GM12865 (cell line): ENCODE measurements at regions not wholly inside any gene's neighbourhood (a gene's known extent, or its start where the extent isn't known, plus 50 kb on each side); places are given as distances from the start of the nearest gene placed in this dataset.

Experiments
- DNase-seq: peaks from one replicate; pipeline ENCODE4 v3.0.0; 2010; ENCODE audit warnings: low read depth
- H3K4me3 ChIP-seq: 2 replicates; pipeline ENCODE4 v1.5.1; 2011; ENCODE audit warnings: mild to moderate bottlenecking, low read depth, low read length, control low read depth
- TF ChIP-seq, protein P1 (sequence below): IDR thresholded peaks from 2 replicates; pipeline ENCODE4 v1.5.1; 2011; ENCODE audit warnings: low read length, control low read depth, low read depth, inconsistent platforms; ENCODE audit not compliant: insufficient read depth; ENCODE audit errors: missing control alignments

DNA sequence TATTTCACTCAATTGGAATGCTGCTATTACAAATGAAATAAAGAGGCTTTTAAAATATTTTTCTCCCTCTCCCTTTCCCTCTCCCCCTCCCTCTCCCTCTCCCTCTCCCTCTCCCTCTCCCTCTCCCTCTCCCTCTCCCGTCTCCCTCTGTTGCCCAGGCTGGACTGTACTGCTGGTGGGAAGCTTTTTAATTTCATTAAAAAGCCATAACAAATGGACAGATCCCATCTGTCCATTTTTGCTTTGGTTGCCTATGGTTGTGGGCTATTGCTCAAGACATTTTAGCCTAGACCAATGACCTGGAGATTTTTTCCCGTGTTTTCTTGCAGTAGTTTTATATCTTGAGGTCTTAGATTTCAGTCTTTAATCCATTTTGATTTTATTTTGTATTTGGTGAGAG, 107.2 kb upstream of the LRRC3B start:
- no peak for DNase-seq
- TF ChIP-seq, protein P1, sequence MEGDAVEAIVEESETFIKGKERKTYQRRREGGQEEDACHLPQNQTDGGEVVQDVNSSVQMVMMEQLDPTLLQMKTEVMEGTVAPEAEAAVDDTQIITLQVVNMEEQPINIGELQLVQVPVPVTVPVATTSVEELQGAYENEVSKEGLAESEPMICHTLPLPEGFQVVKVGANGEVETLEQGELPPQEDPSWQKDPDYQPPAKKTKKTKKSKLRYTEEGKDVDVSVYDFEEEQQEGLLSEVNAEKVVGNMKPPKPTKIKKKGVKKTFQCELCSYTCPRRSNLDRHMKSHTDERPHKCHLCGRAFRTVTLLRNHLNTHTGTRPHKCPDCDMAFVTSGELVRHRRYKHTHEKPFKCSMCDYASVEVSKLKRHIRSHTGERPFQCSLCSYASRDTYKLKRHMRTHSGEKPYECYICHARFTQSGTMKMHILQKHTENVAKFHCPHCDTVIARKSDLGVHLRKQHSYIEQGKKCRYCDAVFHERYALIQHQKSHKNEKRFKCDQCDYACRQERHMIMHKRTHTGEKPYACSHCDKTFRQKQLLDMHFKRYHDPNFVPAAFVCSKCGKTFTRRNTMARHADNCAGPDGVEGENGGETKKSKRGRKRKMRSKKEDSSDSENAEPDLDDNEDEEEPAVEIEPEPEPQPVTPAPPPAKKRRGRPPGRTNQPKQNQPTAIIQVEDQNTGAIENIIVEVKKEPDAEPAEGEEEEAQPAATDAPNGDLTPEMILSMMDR = no peak
- H3K4me3 ChIP-seq = no peak overlapping the region

DNA sequence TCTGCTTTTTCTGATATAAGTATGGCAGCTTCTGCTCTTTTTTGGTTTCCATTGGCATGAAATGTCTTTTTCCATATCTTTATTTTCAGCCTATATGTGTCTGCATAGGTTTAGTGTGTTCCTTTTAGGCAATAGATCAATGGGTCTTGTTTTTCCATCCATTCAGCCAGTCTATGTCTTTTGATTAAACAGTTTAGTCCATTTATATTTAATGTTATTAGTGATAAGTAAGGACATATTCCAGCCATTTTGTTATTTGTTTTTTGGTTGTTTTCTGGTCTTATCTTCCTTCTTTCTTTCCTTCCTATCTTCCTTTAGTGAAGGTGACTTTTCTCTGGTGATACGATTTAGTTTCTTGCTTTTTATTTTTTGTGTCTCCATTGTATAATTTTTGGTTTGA, 101.3 kb upstream of the LRRC3B start:
- no peak overlapping the region for H3K4me3 ChIP-seq
- TF ChIP-seq, protein P1 = no peak
- no peak for DNase-seq

DNA sequence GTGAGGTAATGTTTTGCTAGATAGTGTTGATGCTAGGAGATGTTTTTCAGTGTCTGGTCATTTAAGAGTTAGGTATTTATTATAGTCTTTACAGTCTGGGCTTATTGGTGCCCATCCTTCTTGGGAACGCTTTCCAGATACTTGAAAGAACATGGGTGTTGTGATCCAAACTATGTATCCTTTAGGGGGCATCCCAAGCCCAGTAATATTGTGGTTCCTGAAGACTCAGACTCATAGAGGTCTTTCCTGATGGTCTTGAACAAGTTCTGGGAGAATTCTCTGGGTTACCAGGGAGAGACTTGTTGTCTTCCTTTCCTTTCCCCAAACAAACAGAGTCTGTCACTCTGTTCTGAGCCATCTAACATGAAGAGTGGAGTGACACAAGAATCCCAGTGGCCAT, 99.7 kb upstream of the LRRC3B start:
- DNase-seq = no peak
- TF ChIP-seq, protein P1 = no peak
- H3K4me3 ChIP-seq = no peak overlapping the region

DNA sequence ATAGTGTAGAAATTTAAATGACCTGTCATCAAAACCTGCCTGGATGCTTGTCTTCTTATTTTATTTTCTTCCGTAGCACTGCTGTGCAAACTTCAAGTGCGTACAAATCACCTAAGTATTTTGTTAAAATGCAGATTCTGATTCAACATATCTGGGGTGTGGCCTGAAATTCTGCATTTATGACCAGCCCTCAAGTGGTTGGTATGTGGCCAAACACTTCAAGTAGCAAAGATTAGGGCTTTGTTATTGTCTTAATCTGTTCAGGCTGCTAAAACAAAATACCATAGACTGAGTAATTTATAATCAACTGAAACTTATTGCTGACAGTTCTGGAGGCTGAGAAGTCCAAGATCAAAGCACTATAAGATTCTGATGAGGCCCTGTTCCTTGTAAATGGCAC, 97.6 kb upstream of the LRRC3B start:
- no peak for DNase-seq
- TF ChIP-seq, protein P1 = no peak
- H3K4me3 ChIP-seq = no peak overlapping the region

DNA sequence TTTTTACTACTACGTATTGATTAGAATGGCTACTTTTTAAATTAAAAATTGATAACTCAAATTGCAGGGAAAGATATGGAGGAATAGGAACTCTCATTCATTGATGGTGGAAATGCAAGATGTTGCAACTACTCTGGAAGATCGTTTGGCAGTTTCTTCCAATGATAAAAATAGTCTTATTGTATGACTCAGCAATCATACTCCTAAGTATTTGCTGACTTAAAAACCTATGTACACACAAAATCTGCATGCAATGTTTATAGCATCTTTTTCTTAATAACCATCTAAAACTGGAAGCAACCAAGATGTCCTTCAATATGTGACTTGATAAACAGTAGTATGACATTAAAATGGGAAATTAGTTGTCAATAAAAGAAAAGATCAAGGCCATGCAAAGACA, 87.4 kb upstream of the LRRC3B start:
- TF ChIP-seq, protein P1 = no peak
- no peak overlapping the region for H3K4me3 ChIP-seq
- DNase-seq = no peak

DNA sequence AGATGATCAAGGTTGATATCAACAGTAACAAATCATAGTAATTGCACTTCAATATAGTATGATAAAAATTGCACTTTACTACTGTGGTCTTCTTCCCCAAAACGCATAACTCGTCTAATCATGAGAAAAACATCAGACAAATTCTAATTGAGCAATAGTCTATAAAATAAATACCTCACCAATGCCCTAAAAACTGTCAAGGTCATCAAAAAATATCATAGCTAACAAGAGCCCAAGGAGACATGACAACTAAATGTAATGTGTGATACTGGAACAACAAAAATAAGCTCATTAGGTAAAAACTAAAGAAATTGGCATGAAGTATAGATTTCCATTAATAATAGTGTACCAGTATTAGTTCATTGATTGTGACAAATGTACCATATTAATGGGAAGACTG, 85.6 kb upstream of the LRRC3B start:
- no peak overlapping the region for H3K4me3 ChIP-seq
- TF ChIP-seq, protein P1 = no peak
- DNase-seq = no peak

DNA sequence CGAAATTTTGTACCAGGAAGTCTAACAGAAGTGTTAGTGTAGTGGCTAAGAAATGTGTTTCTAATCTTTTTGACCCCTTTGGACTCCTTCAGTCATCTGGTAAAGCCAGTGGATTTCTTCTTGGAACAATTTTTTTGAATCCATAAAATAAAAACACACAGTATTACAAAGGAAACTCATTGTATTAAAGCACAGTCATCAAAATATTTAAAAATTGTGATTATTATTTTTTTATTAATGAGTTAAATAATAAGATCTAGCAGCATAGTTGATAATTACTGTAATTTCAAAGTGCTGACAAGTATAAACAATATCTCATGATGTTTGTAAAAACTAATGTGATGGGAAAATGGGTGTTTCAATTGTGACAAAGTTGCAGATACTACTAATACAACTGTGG, 72.2 kb upstream of the LRRC3B start:
- TF ChIP-seq, protein P1 = no peak
- no peak overlapping the region for H3K4me3 ChIP-seq
- DNase-seq = no peak
